PC-9 (cell line): ENCODE measurements at regions not wholly inside any gene's neighbourhood (a gene's known extent, or its start where the extent isn't known, plus 50 kb on each side); places are given as distances from the start of the nearest gene placed in this dataset.

ENCODE experiments used
- BruUV-seq: library from RNA; stranded (reverse); fragments of 400-500 nt; replicated peaks from 2 replicates; lab custom pipeline; 2021; lab: Mats Ljungman, UMichigan
- CTCF ChIA-PET: fragments of 300-600 bp; sonication (Branson Sonifier 250); formaldehyde crosslinking; loops from one replicate; lab custom pipeline; 2022; ENCODE audit warnings: antibody characterized with exemption; lab: Charles Lee
- POLR2A ChIA-PET: fragments of 300-600 bp; sonication (Branson Sonifier 250); formaldehyde crosslinking; loops from one replicate; lab custom pipeline; 2022; ENCODE audit warnings: antibody characterized with exemption; ENCODE audit not compliant: unreplicated experiment; lab: Charles Lee
- DNase-seq, 2 experiments: peaks; one replicate each; pipeline versions ENCODE4 v3.0.0 to v3.0.0-alpha.2; 2015 to 2022; ENCODE audit warnings: mixed read lengths in 1 of 2
- H2AFZ ChIP-seq: fragments of 200-600 bp; sonication (generic); 2 replicates; pipeline ENCODE4 v1.8.1; 2017; ENCODE audit warnings: antibody characterized with exemption
- H3F3A ChIP-seq: fragments of 200-600 bp; sonication (generic); 2 replicates; pipeline ENCODE4 v1.8.1; 2017; ENCODE audit warnings: antibody characterized with exemption, mild to moderate bottlenecking, low read depth; ENCODE audit not compliant: insufficient read depth
- H3K27ac ChIP-seq: fragments of 200-600 bp; sonication (generic); 2 replicates; pipeline ENCODE4 v1.6.1; 2016; ENCODE audit warnings: mixed run types
- H3K27me3 ChIP-seq: fragments of 200-600 bp; sonication (generic); 2 replicates; pipeline ENCODE4 v1.6.1; 2016; ENCODE audit warnings: low read depth, mixed run types; ENCODE audit not compliant: insufficient read depth
- H3K36me3 ChIP-seq: fragments of 200-600 bp; sonication (generic); 2 replicates; pipeline ENCODE4 v1.6.1; 2016; ENCODE audit warnings: low read depth, mixed run types
- H3K4me1 ChIP-seq: fragments of 200-600 bp; sonication (generic); replicated peaks from 2 replicates; pipeline ENCODE4 v1.6.1; 2016; ENCODE audit warnings: mixed run types; ENCODE audit not compliant: insufficient read depth
- H3K4me2 ChIP-seq: fragments of 200-600 bp; sonication (generic); 2 replicates; pipeline ENCODE4 v1.6.1; 2017; ENCODE audit warnings: mixed run types
- H3K4me3 ChIP-seq: fragments of 200-600 bp; sonication (generic); 2 replicates; pipeline ENCODE4 v1.6.1; 2016; ENCODE audit warnings: mixed run types
- H3K79me2 ChIP-seq: fragments of 200-600 bp; sonication (generic); 2 replicates; pipeline ENCODE4 v1.6.1; 2017; ENCODE audit warnings: low read depth, mixed run types
- H3K9me2 ChIP-seq: fragments of 200-600 bp; sonication (generic); 2 replicates; pipeline ENCODE4 v1.8.1; 2017; ENCODE audit warnings: mild to moderate bottlenecking; ENCODE audit not compliant: insufficient read depth
- H3K9me3 ChIP-seq: fragments of 200-600 bp; sonication (generic); 2 replicates; pipeline ENCODE4 v1.8.1; 2016; ENCODE audit warnings: low read depth; ENCODE audit not compliant: insufficient read depth
- H4K20me1 ChIP-seq: fragments of 200-600 bp; sonication (generic); 2 replicates; pipeline ENCODE4 v1.8.1; 2017; ENCODE audit not compliant: insufficient read depth
- EZH2 ChIP-seq: fragments of 200-600 bp; sonication (generic); IDR thresholded peaks from 2 replicates; pipeline ENCODE4 v1.8.0; 2017; ENCODE audit warnings: antibody characterized with exemption, low read depth
- intact Hi-C: fragments of 100-400 bp; cut with micrococcal nuclease; formaldehyde crosslinking; loops from one replicate; pipeline ENCODE4 v1.10.0; 2022; ENCODE audit not compliant: unreplicated experiment
- TF ChIP-seq, protein P1 (sequence below): fragments of 200-600 bp; sonication (generic); conservative IDR thresholded peaks from 2 replicates; pipeline ENCODE4 v1.6.1; 2017; ENCODE audit warnings: mixed run types, antibody characterized with exemption, mild to moderate bottlenecking, moderate library complexity

DNA sequence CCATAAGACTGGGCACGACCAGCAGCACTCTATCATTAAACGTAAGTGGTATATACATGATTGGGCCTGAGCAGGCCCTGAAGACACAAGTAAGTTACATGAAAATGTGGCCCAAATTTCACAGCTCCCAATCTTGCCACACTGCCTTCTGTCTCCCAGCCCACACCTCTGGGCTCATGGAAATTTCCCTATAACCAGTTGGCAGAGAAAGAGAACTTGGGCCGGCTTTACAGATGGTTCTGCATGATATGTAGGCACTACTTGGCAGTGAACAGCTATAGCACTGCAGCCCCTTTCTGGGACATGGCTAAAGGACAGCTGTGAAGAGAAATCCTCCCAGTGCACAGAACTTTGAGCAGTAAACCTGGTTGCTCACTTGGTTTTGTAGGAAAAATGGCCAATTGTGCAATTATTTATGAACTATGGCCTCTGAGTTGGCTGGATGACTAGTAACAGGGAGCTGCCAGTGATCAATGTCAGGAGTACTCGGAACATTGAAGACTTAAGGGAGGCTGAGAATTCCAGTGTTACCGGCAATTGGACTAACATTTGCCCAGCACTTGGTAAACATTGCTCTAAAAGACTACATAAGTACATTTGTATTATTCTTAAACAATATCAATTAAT, 1006.6 kb upstream of the LRRN3 start:
- Histone ChIP-seq H3K4me1 (no peaks in the 10 kb centered on the region), H3K4me2 (no peak overlapping the region), H3K9me3 (no peaks in the 10 kb centered on the region), H3K79me2 (no peaks in the 10 kb centered on the region), H3K27ac (no peak overlapping the region), H3K9me2 (no peaks in the 10 kb centered on the region), H2AFZ (no peak overlapping the region), H4K20me1 (no peaks in the 10 kb centered on the region), H3K36me3 (no peaks in the 10 kb centered on the region), H3F3A (no peaks in the 10 kb centered on the region), H3K27me3 (no peaks in the 10 kb centered on the region), H3K4me3 (no peak overlapping the region)
- no TSS peak for BruUV-seq
- TF ChIP-seq, protein P1, sequence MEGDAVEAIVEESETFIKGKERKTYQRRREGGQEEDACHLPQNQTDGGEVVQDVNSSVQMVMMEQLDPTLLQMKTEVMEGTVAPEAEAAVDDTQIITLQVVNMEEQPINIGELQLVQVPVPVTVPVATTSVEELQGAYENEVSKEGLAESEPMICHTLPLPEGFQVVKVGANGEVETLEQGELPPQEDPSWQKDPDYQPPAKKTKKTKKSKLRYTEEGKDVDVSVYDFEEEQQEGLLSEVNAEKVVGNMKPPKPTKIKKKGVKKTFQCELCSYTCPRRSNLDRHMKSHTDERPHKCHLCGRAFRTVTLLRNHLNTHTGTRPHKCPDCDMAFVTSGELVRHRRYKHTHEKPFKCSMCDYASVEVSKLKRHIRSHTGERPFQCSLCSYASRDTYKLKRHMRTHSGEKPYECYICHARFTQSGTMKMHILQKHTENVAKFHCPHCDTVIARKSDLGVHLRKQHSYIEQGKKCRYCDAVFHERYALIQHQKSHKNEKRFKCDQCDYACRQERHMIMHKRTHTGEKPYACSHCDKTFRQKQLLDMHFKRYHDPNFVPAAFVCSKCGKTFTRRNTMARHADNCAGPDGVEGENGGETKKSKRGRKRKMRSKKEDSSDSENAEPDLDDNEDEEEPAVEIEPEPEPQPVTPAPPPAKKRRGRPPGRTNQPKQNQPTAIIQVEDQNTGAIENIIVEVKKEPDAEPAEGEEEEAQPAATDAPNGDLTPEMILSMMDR, result no peak
- no peak for TF ChIP-seq EZH2
- CTCF ChIA-PET, result no interaction called here
- DNase-seq, result no peak
- intact Hi-C loops, result no loop called here
- POLR2A ChIA-PET, result no interaction called here

DNA sequence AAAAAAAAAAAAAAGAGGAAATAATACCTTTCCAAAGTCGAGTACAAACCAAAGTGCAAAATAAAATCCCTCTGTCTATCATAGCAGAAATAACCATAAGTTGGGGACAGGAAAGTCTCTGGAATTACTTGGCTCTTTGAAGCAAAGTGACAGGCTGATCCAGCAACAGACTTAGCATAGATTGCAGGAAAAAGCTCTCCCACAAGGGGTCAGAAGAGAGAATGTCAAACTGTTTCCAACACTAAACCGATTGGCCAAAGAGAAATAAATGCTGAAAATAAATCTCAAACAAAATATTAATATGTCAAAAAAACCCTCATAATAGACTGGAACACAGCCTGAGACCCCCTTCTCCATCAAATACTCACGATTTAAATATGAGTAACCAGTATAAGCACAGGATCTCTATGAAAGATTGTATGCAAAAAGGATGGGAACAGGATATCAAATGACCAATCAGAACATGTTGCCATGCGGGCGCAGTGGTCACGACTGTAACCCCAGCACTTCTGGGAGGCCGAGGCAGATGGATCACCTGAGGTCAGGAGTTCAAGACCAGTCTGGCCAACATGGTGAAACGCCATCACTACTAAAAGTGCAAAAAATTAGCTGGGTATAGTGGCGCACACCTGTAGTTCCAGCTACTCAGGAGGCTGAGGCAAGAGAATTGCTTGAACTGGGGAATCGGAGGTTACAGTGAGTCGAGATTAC, 1000.7 kb upstream of the LRRN3 start:
- DNase-seq, result no peak
- TF ChIP-seq, protein P1, result peak; percentile 31; the same call in 1 of the 2 replicates
- TF ChIP-seq EZH2, result no peak
- Histone ChIP-seq H3K36me3 (no peaks in the 10 kb centered on the region), H3K4me3 (no peak overlapping the region), H3K9me3 (no peaks in the 10 kb centered on the region), H2AFZ (no peak overlapping the region), H4K20me1 (no peaks in the 10 kb centered on the region), H3K27me3 (no peaks in the 10 kb centered on the region), H3K4me2 (no peak overlapping the region), H3K4me1 (no peaks in the 10 kb centered on the region), H3K27ac (no peak overlapping the region), H3K79me2 (no peaks in the 10 kb centered on the region), H3K9me2 (no peaks in the 10 kb centered on the region), H3F3A (no peaks in the 10 kb centered on the region)
- intact Hi-C loops, result loop anchor here (1.0 kb wide), 1 partner anchor 352 kb away; no protein-coding TSS in a partner anchor
- POLR2A ChIA-PET, result interaction anchor here (0.5 kb wide), 1 partner anchor 436 kb away, joined by 7 read pairs; no protein-coding TSS in a partner anchor
- CTCF ChIA-PET, result interaction anchor here (0.7 kb wide), 1 partner anchor 350 kb away, joined by 8 read pairs; no protein-coding TSS in a partner anchor
- no TSS peak for BruUV-seq

DNA sequence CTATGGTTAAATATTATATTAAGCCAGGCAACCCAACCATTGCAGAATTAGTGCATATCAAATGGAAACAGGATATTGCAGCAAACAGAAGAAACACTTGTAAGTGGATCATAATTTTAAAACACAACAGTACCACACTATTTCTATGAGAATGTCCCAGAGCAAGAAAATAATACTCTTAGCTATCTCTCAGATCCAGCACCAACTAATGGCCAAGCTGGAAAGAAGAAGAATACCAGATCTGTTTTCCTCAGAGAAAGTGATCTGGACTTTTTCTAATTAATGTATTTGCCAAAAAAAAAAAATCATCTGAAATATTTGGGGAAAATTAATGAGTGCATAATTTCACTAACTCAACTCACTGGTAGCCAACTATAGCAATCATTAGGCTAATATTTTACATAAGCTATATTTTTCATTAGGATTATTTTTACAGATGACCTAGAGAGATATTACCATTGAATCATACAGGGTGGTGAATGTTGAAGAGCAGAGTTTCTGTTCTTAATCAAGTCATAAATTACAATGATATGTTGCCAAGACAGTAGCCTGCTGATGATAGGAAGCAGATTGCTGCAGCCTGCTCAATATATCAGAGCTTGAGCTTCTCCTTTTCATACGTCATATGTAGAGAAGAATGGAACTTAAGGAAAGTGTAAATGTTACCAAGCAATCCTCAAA, 995.4 kb upstream of the LRRN3 start:
- TF ChIP-seq EZH2, result no peak
- TF ChIP-seq, protein P1, result no peak
- H3K9me2 ChIP-seq, result no peaks in the 10 kb centered on the region
- ChIA-PET POLR2A (no interaction called here), CTCF (no interaction called here)
- H3K27ac ChIP-seq, result no peak overlapping the region
- no peaks in the 10 kb centered on the region for H3K79me2 ChIP-seq
- no TSS peak for BruUV-seq
- DNase-seq, result no peak
- H3K36me3 ChIP-seq, result no peaks in the 10 kb centered on the region
- no peaks in the 10 kb centered on the region for H3K4me1 ChIP-seq
- H4K20me1 ChIP-seq, result no peaks in the 10 kb centered on the region
- no peak overlapping the region for H3K4me2 ChIP-seq
- H2AFZ ChIP-seq, result no peak overlapping the region; the same call in 1 of the 2 replicates
- intact Hi-C loops, result no loop called here
- no peak overlapping the region for H3K4me3 ChIP-seq
- no peaks in the 10 kb centered on the region for H3K9me3 ChIP-seq
- no peaks in the 10 kb centered on the region for H3F3A ChIP-seq
- no peaks in the 10 kb centered on the region for H3K27me3 ChIP-seq
